Tongue (tissue), 1 donor: ENCODE measurements at regions not wholly inside any gene's neighbourhood (a gene's known extent, or its start where the extent isn't known, plus 50 kb on each side); places are given as distances from the start of the nearest gene placed in this dataset.

Experiments
- DNase-seq: peaks from one replicate; pipeline ENCODE4 v3.0.0-alpha.2; 2015

DNA sequence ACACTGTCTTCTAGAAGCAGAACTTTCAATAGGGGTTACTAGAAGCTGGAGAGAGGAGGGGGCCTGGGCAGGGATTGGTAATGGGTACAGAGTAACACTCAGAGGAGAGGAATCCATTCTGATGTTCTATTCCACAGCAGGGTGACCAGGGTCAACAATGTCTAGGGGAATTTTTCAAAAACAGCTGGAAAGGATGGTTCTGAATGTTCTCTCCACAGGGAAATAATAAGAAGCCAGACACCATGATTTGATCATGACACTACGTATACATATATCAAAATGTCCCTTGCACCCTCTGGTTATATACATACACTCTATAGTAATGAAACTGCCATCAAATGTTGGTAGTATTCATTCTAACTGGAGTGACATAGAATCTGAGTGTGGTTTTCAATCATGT lies 111.2 kb upstream of the TOP3B start:
- no peak for DNase-seq

- no peak for DNase-seq
These were observed 110.4 kb upstream of the TOP3B start for GRCh38 chr22:22092974-22093373.

- no peak for DNase-seq
These were observed 109.5 kb upstream of the TOP3B start for GRCh38 chr22:22092101-22092500.

DNA sequence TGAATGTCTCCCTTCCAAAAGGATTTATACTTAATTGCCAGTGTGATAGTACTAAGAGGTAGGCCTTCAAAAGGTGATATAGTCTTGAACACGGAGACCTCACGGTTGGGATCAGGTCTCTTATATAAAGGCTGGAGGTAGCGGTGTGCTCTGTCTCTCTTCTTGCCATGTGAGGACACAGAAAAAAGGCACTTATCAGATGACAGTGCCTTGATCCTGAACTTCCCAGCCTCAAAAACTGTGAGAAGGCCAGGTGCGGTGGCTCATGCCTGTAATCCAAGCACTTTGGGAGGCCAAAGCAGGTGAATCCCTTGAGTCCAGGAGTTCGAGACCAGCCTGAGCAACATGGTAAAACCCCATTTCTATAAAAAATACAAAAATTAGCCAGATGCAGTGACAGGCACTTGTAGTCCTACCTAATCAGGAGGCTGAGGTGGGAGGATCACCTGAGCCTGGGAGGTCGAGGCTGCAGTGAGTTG lies 108.9 kb upstream of the TOP3B start:
- DNase-seq = no peak

DNA sequence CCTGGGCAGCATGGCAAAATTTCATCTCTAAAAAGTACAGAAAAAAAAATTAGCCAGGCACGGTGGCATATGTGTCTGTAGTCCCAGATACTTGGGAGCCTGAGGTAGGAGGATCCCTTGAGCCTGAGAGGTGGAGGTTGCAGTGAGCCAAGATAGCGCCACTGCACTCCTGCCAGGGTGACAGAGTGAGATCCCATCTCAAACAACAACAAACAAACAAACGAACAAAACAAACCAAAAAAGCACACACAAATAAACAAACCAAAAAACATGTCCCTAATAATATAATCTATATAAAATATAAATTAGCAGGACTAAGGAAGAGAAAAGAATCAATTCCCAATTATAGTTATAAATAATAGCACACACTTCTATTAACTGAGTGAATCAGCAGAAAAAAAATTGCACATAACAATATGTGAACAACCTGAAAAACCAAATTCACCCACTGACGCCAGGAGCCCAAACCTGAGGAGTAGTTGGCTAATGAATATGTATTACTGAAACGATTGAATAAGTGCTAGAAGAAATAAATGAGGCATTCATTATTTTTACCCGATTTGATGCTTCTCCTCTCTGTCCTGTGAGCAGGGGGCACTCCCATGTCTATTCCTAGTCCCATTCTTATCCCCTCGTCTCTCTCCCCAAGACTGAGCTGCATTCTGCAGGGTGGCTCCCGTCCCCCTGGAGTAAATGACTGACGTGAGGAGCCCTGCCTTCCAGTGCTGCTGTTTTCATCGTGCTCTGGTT lies 108.2 kb upstream of the TOP3B start:
- DNase-seq = no peak

DNA sequence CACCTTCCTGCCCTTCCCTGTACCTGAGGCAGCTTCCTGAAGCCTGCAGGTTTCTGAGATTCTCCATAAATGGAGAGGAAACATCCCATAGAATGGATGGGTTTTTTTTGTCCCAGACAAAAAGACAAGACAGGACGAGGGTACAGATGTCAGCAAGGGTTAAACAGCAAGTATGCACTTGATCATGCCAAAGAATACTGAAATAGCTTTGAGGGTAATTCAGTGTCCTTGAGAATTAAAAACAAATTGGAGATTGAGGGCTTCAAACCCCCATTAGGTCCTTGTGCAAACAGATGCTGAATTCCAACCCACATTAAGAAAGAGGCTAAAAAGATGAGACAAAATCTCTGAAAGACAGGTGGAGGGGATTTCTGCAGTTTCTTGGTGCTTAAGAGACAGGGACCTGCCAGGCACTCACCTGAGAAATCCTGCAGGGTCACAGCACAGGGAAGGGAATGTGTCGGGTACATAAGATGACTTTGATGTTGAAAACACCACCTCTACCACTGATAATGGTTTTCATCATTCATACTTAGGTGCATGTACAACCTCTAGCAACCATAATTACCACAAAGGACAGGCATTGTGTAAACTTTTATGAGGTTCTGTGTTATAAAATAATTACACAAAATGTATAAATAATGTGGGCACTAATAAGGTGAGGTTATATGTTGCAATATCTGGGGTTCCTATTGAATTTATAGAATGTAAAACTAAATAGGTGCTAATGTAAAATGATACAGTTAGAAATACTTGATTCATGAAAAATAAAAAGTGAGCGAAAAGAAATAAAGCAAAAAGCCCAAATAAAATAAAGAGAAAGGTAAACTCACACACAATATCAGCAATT lies 107.1 kb upstream of the TOP3B start:
- no peak for DNase-seq

DNA sequence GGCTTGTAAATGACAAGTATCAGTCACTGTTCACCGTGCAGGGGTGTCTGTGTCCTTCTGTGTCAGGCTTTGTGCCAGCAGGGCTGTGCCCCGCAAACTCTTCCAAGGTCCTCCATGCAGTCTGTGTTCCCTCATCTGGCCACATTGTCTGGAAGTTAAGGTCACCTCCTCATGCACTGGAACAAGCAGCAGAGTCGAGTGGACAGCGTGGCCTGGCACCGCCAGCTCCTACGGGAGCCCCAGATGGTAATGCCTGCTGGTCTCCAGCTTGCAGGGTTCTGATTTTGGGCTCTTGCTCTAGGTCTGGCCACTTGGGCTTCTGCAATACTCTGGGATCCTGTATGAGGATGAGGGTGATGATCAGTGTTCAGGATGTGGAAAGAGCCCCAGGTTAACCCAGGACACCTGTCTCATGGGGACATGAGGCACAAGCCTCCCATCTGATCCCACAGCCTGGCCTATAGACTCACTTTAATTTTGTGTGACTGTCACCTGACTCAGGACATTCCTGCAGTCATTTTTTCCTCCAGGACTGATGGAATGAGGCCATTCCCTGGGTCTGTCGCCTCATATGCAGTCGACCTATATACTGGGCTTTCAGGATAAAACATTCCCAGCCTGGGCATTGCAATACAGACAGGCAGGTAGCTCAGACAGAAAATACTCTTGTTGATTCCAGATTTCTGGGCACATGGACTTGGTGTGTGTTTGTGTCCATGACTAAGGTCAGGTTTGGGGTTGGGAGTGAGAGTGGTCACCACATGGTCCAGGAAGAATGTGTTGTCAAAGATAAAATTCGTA lies 106.3 kb upstream of the TOP3B start:
- DNase-seq = no peak

GRCh38 chr22:22087854-22088657 lies 105.5 kb upstream of the TOP3B start:
- DNase-seq = no peak

GRCh38 chr22:22086501-22087158 lies 104.0 kb upstream of the TOP3B start:
- no peak for DNase-seq

- no peak for DNase-seq
These were observed 103.3 kb upstream of the TOP3B start for GRCh38 chr22:22085702-22086500.

DNA sequence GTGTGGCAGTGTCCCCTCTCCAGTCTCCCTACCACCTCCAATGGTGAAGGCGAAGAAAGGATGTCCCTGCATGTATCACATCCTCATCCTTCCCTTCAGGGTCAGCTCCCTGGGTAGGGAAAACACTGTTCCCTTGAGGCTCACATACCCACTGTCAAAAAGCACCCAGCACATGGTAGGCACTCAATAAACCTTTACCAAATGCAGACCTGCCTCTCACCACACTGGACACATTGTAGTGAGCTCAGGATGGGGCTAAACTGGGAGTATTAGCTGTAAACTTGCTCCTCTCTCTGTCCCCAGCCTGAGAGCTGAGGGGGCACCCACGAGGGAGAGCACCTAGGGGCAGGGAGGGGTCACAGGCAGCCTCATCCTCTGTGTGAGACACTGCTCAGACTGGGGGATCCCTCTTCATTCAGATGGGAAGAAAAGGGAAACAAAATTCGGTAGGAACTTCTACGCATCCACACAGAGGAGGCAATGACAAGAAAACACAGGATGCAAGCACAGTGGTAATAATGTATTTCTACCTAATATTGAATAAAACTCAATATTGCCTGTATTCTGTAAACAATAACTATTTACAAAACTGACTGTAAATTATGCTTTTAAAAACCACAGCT lies 101.6 kb upstream of the TOP3B start:
- no peak for DNase-seq

- DNase-seq = no peak
These were observed 100.4 kb upstream of the TOP3B start for GRCh38 chr22:22082960-22083359.

GRCh38 chr22:22082229-22082835 lies 99.7 kb upstream of the TOP3B start:
- DNase-seq = no peak

- peak; percentile 30 for DNase-seq
These were observed 97.7 kb upstream of the TOP3B start for GRCh38 chr22:22080270-22080669.

- DNase-seq = no peak
These were observed 97.0 kb upstream of the TOP3B start for GRCh38 chr22:22079404-22080148.

DNA sequence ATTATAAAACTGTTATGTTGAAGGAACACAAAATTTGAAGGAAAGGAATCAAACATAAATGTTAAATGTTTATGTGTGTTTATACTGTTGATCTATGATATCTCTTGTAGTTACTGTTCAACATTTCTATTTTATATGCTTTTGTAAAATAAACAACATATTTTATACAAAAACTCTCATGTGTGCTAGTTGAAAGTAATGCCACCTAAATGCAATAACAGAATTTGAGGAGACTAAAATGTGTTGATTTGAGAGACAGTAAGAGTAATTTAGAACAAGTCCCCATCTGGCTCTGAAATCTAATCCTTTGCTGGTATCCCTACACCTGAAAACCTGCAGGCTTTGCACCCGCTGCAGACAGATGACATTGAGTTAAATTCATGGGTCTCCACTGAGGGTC lies 95.7 kb upstream of the TOP3B start:
- DNase-seq = no peak

GRCh38 chr22:22076932-22077703 lies 94.5 kb upstream of the TOP3B start:
- no peak for DNase-seq

- no peak for DNase-seq
These were observed 93.8 kb upstream of the TOP3B start for GRCh38 chr22:22076361-22076760.
